Liver (tissue), 3 donors: ENCODE measurements at regions not wholly inside any gene's neighbourhood (a gene's known extent, or its start where the extent isn't known, plus 50 kb on each side); places are given as distances from the start of the nearest gene placed in this dataset.

Experiments used
- ATF3 ChIP-seq: IDR thresholded peaks from 2 replicates; pipeline ENCODE4 v1.6.1; 2016; ENCODE audit warnings: antibody characterized with exemption
- CTCF ChIP-seq: fragments of 150-350 bp; IDR thresholded peaks from 2 replicates; pipeline ENCODE4 v1.5.1; 2017; ENCODE audit warnings: improper control_type of control experiment, low read depth, low read length; ENCODE audit not compliant: missing input control
- EGR1 ChIP-seq, 2 donors: IDR thresholded peaks; 2 replicates each; pipeline ENCODE4 v1.6.1; 2016 to 2018; ENCODE audit warnings: antibody characterized with exemption in 2 of 2, low read depth in 2 of 2
- FOXA1 ChIP-seq: IDR thresholded peaks from 2 replicates; pipeline ENCODE4 v1.6.1; 2016; ENCODE audit warnings: antibody characterized with exemption
- GABPA ChIP-seq, 2 donors: IDR thresholded peaks in 1 of 2; conservative IDR thresholded peaks in 1 of 2; 2 replicates each; pipeline ENCODE4 v1.6.1; 2016; ENCODE audit warnings: antibody characterized with exemption in 2 of 2, mild to moderate bottlenecking in 1 of 2, moderate library complexity in 1 of 2
- HNF4A ChIP-seq, 2 donors: conservative IDR thresholded peaks; 2 replicates each; pipeline ENCODE4 v1.6.1; 2016; ENCODE audit warnings: antibody characterized with exemption in 2 of 2, mild to moderate bottlenecking in 2 of 2
- JUND ChIP-seq, 2 donors: IDR thresholded peaks; 2 replicates each; pipeline ENCODE4 v1.6.1; 2016; ENCODE audit warnings: antibody characterized with exemption in 2 of 2
- MAX ChIP-seq: IDR thresholded peaks from 2 replicates; pipeline ENCODE4 v1.6.1; 2016; ENCODE audit warnings: antibody characterized with exemption
- NR2F2 ChIP-seq: IDR thresholded peaks from 2 replicates; pipeline ENCODE4 v1.6.1; 2016; ENCODE audit warnings: antibody characterized with exemption
- RAD21 ChIP-seq, 2 donors: IDR thresholded peaks; 2 replicates each; pipeline ENCODE4 v1.6.1; 2016; ENCODE audit warnings: antibody characterized with exemption in 2 of 2, mild to moderate bottlenecking in 2 of 2
- REST ChIP-seq: IDR thresholded peaks from 2 replicates; pipeline ENCODE4 v1.6.1; 2016; ENCODE audit warnings: antibody characterized with exemption, mild to moderate bottlenecking
- SP1 ChIP-seq: IDR thresholded peaks from 2 replicates; pipeline ENCODE4 v1.6.1; 2018; ENCODE audit warnings: antibody characterized with exemption, mild to moderate bottlenecking
- TAF1 ChIP-seq: conservative IDR thresholded peaks from 2 replicates; pipeline ENCODE4 v1.6.1; 2016; ENCODE audit warnings: antibody characterized with exemption, mild to moderate bottlenecking
- YY1 ChIP-seq: IDR thresholded peaks from 2 replicates; pipeline ENCODE4 v1.6.1; 2016; ENCODE audit warnings: antibody characterized with exemption, mild to moderate bottlenecking
- donor health status: healthy.
- donor health status: healthy.

GRCh38 chr11:19482319-19483100 lies 230.1 kb upstream of the NAV2 start:
- TF ChIP-seq SP1 (no peak), TAF1 (no peak), YY1 (no peak), CTCF (no peak), JUND (IDR thresholded peaks at IDR 0.05) (no peak), RAD21 (IDR thresholded peaks at IDR 0.05) (no peak), REST (no peak), GABPA (IDR thresholded peaks at IDR 0.05 in 1 of 2, conservative IDR thresholded peaks at IDR 0.05 in 1 of 2) (no peak), FOXA1 (no peak), HNF4A (conservative IDR thresholded peaks at IDR 0.05) (no peak), MAX (no peak), EGR1 (IDR thresholded peaks at IDR 0.05; ENCODE audit: low read depth in 2 of 2) (no peak), ATF3 (no peak), NR2F2 (no peak)
